ENCODE measurements at regions not wholly inside any gene's neighbourhood (a gene's known extent, or its start where the extent isn't known, plus 50 kb on each side); places are given as distances from the start of the nearest gene placed in this dataset.

DNA sequence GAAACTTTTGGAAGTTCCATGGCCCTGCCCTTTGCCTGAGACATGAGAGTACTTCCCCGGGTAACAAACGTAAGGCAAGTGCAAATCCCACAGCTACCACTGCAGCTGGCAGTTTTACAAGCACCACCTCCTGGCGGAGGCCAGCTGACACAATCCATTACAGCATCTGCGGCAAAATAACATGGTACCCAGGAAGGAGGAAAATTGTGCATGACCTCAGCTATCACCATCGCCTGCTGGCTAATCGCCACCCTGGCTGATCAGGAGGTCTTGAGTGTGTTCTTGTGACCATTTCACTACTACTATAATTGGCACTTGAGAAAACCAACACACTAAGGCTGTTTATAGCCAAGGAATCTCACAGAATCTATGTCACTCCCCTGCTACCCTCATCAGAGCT is 71.7 kb upstream of the SERPINE2 start:
- TF ChIP-seq, protein P1, sequence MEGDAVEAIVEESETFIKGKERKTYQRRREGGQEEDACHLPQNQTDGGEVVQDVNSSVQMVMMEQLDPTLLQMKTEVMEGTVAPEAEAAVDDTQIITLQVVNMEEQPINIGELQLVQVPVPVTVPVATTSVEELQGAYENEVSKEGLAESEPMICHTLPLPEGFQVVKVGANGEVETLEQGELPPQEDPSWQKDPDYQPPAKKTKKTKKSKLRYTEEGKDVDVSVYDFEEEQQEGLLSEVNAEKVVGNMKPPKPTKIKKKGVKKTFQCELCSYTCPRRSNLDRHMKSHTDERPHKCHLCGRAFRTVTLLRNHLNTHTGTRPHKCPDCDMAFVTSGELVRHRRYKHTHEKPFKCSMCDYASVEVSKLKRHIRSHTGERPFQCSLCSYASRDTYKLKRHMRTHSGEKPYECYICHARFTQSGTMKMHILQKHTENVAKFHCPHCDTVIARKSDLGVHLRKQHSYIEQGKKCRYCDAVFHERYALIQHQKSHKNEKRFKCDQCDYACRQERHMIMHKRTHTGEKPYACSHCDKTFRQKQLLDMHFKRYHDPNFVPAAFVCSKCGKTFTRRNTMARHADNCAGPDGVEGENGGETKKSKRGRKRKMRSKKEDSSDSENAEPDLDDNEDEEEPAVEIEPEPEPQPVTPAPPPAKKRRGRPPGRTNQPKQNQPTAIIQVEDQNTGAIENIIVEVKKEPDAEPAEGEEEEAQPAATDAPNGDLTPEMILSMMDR (optimal IDR thresholded peaks at IDR 0.05 in 1 of 3, IDR thresholded peaks at IDR 0.05 in 1 of 3, conservative IDR thresholded peaks at IDR 0.05 in 1 of 3; ENCODE audit: extremely low read depth in 1 of 3, insufficient read depth in 2 of 3, low read length in 3 of 3): no peak
- TF ChIP-seq EZH2 (IDR thresholded peaks at IDR 0.05; ENCODE audit: low read length): no peak
